Right hindlimb (tissue), 1 donor: ENCODE measurements at regions not wholly inside any gene's neighbourhood (a gene's known extent, or its start where the extent isn't known, plus 50 kb on each side); places are given as distances from the start of the nearest gene placed in this dataset.
"Not testable (repeated sequence)": the region's sequence is repeated elsewhere in the genome, so short reads cannot be mapped to it uniquely, and the experiment has no call there.

Experiments
- DNase-seq: peaks from one replicate; pipeline ENCODE4 v3.0.0-alpha.2; 2018

DNA sequence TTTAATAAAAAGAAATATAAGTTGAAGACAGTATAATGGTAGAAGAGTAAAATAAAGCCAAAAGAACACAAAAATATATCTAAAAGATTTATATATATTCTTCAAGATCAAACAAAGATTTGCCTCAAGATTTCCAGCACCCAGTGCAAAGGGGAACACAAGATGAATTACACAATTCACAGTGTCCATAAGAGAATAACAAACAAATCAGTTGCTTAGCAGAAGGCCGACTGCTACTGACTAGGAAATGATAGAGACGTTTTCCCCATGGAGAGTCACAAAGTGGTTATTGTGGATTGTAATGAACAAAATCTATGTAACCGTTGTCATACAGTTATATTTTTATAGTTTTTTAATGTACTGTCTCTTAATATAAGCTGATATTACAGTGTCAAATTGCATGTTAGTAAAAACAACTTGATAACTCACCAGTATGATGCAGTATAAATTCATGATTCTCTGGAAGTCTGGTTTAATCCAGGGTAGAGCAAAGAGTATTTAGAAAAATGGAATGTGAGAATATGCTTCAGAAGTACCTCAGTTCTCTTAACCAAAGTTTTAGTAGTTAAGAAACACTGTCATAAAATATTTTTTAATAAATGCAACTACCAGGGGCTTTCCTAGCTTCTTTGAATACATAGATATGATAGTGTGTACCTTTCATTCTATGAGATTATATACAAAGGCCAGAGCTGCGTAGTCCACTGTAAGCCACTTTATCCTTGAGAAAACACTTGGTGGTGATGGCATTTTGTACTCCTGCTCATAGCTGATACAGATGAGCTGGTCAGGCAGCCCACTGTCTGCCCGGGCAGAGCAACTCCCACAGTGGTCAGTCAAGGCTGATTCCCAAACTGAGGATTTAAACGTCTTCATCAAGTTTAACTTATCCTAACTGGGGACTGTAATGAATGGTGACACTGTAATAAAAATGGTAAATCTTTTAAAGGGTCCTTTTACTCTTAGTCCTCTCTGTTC is 180.5 kb upstream of the DTNA start:
- no peak for DNase-seq

DNA sequence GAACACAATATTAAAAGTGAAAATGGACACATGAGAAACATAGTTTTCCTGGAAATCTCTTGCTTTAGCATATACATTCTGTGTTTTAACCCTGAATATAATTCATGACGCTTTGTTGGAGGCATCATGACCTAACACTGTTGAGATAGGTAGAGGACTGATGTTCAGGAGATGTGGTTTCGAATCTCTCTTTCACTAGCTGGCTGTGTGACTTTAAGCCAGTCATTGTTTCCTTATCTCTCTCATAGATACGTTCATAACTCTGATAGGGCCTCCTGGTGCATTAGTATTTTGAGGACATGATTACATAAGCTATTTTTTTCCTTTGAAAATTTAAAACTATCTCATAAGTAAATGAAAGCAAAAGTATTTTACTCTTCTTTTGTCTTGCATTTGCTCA is 179.0 kb upstream of the DTNA start:
- no peak for DNase-seq

DNA sequence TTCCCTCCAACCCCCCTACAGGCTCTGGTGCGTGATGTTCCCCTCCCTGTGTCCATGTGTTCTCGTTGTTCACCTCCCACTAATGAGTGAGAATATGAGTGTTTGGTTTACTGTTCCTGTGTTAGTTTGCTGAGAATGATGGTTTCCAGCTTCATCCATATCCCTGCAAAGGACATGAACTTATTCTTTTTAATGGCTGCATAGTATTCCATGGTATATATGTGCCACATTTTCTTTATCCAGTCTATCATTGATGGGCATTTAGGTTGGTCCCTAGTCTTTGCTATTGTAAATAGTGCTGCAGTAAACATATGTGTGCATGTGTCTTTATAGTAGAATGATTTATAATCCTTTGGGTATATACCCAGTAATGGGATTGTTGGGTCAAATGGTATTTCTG is 175.5 kb upstream of the DTNA start:
- DNase-seq = not testable (repeated sequence)

DNA sequence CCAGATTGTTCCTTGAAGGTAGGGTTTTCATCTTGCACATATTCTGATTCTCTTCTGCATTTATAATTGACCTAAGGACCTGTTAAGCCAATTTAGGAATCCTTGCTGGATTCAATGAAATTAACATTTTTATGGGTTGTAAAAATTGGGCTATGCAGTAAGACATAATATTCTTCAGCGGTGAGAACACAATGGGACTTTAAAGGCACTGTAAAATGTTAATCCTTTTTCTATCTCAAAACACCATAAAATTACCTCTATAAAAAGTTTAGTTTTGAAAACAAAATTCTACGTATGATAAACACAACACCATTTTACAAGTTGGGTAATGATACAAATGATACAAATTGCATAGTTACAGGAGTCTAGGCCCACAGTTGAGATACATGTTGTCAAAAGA is 169.2 kb upstream of the DTNA start:
- DNase-seq = no peak

DNA sequence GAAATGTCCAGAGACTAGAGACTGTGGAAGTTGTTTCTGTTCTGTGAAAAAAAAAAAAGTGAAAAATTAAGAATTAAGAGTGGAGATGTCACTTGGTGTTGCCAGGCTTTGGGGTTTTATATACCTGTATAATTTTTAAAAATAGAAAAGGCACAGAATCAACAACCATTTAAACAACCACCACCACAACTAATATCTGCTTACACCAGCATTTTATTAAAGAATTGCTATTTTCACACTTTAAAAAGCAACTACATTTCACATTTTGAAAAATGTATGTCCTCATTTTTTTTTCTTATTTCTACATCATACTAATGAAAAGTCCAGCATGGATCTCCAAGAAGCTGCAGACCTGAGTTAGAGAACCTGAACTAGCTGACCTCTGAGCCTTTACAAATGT is 167.5 kb upstream of the DTNA start:
- no peak for DNase-seq

GRCh38 chr18:34543356-34543755 is 166.7 kb upstream of the DTNA start:
- DNase-seq = no peak

DNA sequence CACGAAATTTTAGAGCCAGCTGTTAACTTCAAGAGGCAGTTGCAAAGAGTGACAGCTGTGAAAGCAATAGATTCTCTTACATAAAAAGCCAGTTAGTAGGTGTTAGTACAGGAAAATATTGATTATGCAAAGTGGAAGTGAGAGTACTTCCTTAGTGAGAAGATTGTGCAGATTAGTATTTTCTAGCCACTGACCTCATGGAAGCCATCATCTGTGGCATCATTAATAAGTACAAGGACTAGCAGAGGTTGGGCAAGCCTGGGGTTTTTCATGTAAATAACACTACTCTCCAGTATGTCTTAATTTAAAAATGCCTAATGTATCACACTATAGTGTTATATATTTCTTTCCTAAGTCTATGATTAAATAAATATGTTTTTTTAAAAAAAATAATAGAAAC is 166.2 kb upstream of the DTNA start:
- no peak for DNase-seq

GRCh38 chr18:34544930-34545329 is 165.2 kb upstream of the DTNA start:
- no peak for DNase-seq

GRCh38 chr18:34548120-34548972 is 161.8 kb upstream of the DTNA start:
- DNase-seq = no peak

DNA sequence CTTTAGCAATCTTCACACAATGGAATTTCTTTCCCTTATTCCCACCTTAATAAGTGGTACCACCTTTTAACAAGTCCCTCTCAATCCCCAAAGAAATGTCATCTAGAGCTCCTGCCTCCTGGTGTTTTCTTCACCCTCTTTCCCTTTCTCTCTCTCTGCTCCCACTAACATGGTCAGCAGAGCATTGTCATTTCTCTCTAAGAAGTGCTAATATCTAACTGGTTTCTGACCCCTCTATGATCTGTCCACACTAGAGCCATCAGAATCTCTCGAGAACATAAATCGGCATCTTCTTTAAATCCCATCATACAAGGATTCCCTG is 161.2 kb upstream of the DTNA start:
- no peak for DNase-seq

GRCh38 chr18:34549367-34549766 is 160.7 kb upstream of the DTNA start:
- no peak for DNase-seq

- no peak for DNase-seq
Measured at GRCh38 chr18:34550156-34550555, 159.9 kb upstream of the DTNA start.

GRCh38 chr18:34550902-34551301 is 159.2 kb upstream of the DTNA start:
- DNase-seq = no peak

DNA sequence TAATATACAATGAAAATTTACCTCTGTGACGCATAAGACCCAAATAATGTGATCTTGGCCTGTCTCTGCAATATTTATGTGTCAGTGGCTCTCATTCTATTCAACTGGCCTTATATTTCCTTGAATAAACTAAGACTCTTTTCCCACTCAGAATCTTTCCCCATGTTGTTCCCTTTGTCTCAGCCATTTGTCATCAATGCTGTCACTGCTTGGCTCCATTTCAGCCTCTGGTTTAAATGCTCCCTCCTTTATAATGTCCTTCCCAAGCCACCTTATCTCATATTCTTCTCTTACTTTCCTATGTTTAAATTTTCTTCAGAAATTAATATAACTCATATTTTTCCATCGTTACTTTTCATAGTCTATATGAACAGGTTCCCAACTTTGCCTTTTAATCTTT is 158.3 kb upstream of the DTNA start:
- DNase-seq = no peak

GRCh38 chr18:34562252-34562870 is 147.7 kb upstream of the DTNA start:
- DNase-seq = no peak

- DNase-seq = no peak
Measured at GRCh38 chr18:34567857-34568256, 142.2 kb upstream of the DTNA start.

GRCh38 chr18:34576622-34577021 is 133.5 kb upstream of the DTNA start:
- no peak for DNase-seq

DNA sequence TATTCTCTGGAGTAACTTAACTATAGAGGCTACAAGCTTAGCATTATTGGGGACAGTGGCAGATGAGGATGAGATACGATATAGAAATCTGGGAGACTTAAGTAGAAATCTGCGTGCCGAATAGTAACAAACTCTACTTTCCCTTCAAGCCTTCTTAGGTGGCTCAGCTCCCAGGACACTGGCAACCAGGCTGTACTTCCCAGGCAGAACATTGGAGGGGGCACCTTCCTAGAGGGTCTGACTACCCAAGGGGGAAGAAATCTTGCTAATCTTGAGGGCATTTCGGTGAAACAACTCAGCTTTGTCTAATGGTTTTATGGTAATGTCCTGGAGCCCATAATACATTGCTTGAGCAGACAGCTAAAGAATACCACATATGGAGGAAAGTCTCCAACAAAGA is 126.2 kb upstream of the DTNA start:
- DNase-seq = no peak

GRCh38 chr18:34590503-34590902 is 119.6 kb upstream of the DTNA start:
- no peak for DNase-seq

GRCh38 chr18:34591920-34592444 is 118.1 kb upstream of the DTNA start:
- peak; percentile 48 for DNase-seq

- DNase-seq = no peak
Measured at GRCh38 chr18:34592481-34592880, 117.6 kb upstream of the DTNA start.

DNA sequence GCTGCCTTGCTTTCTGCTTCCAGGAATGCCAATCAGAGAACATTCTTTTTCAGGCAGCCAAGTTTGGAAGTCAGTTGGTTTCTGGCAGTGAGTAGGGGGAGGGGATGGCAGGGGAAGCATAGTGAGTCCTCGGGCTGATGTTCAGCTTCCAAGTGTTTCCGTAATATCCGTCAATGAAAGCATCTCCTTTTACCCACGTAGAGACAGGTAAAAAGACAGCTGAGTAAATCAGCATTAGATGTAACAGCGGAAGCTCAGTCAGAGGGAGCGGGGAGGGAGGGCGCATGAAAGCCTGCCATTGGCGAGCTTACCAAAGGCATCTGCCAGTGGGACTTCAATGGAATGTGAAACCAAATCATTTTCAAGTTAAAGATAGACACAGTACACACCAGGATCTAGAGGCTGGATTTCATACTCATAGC is 117.1 kb upstream of the DTNA start:
- peak; percentile 78 for DNase-seq

DNA sequence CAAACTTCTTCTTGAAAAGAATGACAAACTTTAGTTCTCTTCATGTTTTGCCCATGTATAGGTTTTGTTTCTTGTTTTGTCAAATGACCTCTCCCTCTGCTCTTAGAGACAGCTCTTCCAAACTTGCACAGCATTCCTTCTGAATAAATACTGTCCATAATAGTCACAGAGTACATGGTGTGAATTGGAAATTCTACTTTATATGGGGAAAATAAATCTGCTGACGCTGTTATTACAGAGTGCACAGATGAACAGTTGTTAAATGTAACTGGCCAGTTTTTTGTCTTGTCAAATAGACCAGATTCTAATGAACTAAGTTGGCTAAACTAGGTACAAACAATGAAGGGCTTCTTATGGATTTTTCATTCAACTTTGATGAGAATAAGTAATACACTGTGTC is 115.8 kb upstream of the DTNA start:
- no peak for DNase-seq
